Peyer's patch (tissue), 4 donors: ENCODE measurements at regions not wholly inside any gene's neighbourhood (a gene's known extent, or its start where the extent isn't known, plus 50 kb on each side); places are given as distances from the start of the nearest gene placed in this dataset.

Source experiments
- POLR2A ChIP-seq, 2 donors: fragments of 450-650 bp; IDR thresholded peaks; one replicate each; pipeline ENCODE4 v1.5.1; 2017; ENCODE audit warnings: antibody characterized with exemption in 2 of 2, mild to moderate bottlenecking in 2 of 2, moderate library complexity in 2 of 2
- TF ChIP-seq, protein P1 (sequence below), 6 experiments: fragments of 450-650 bp in 4 of 6; fragments of 200-600 bp in 2 of 6; sonication (generic) in 1 of 6; IDR thresholded peaks; one replicate each; pipeline ENCODE4 v1.5.1; 2017 to 2019; ENCODE audit warnings: antibody characterized with exemption in 6 of 6, mild to moderate bottlenecking in 3 of 6, moderate library complexity in 1 of 6

GRCh38 chr10:129259128-129259815 lies 207.8 kb upstream of the MGMT start:
- TF ChIP-seq, protein P1, sequence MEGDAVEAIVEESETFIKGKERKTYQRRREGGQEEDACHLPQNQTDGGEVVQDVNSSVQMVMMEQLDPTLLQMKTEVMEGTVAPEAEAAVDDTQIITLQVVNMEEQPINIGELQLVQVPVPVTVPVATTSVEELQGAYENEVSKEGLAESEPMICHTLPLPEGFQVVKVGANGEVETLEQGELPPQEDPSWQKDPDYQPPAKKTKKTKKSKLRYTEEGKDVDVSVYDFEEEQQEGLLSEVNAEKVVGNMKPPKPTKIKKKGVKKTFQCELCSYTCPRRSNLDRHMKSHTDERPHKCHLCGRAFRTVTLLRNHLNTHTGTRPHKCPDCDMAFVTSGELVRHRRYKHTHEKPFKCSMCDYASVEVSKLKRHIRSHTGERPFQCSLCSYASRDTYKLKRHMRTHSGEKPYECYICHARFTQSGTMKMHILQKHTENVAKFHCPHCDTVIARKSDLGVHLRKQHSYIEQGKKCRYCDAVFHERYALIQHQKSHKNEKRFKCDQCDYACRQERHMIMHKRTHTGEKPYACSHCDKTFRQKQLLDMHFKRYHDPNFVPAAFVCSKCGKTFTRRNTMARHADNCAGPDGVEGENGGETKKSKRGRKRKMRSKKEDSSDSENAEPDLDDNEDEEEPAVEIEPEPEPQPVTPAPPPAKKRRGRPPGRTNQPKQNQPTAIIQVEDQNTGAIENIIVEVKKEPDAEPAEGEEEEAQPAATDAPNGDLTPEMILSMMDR (IDR thresholded peaks at IDR 0.05), result no peak
- no peak for TF ChIP-seq POLR2A (IDR thresholded peaks at IDR 0.05)
